OCI-LY7 (cell line): ENCODE measurements at regions not wholly inside any gene's neighbourhood (a gene's known extent, or its start where the extent isn't known, plus 50 kb on each side); places are given as distances from the start of the nearest gene placed in this dataset.

Source experiments
- BruUV-seq: library from RNA; stranded (reverse); fragments of 400-500 nt; replicated peaks from 2 replicates; lab custom pipeline; 2021; lab: Mats Ljungman, UMichigan
- CTCF ChIA-PET: fragments of 300-600 bp; sonication (Branson Sonifier 250); formaldehyde crosslinking; loops from one replicate; lab custom pipeline; 2022; ENCODE audit warnings: antibody characterized with exemption; ENCODE audit not compliant: unreplicated experiment; lab: Charles Lee
- POLR2A ChIA-PET: fragments of 300-600 bp; sonication (Branson Sonifier 250); formaldehyde crosslinking; loops from one replicate; lab custom pipeline; 2022; ENCODE audit warnings: antibody characterized with exemption; lab: Charles Lee
- DNase-seq: peaks from one replicate; pipeline ENCODE4 v3.0.0-alpha.2; 2015; ENCODE audit warnings: low spot score
- H2AFZ ChIP-seq: fragments of 200-600 bp; sonication (generic), shearing (Covaris generic); 2 replicates; pipeline ENCODE4 v1.6.1; 2014; ENCODE audit warnings: mild to moderate bottlenecking, antibody characterized with exemption, low read length, moderate library complexity
- H3K27ac ChIP-seq: fragments of 200-600 bp; sonication (generic); 2 replicates; pipeline ENCODE4 v1.5.1; 2014; ENCODE audit warnings: mixed run types, low read depth, mild to moderate bottlenecking, moderate library complexity, low read length, inconsistent platforms; ENCODE audit not compliant: poor library complexity, severe bottlenecking
- H3K36me3 ChIP-seq: fragments of 200-600 bp; sonication (generic); 2 replicates; pipeline ENCODE4 v1.6.1; 2014; ENCODE audit warnings: mild to moderate bottlenecking, antibody characterized with exemption, low read length, moderate library complexity, mixed read lengths; ENCODE audit not compliant: insufficient read depth
- H3K4me1 ChIP-seq: fragments of 200-600 bp; sonication (generic); 2 replicates; pipeline ENCODE4 v1.5.1; 2014; ENCODE audit warnings: mild to moderate bottlenecking, low read length; ENCODE audit not compliant: insufficient read depth, poor library complexity, severe bottlenecking
- H3K4me2 ChIP-seq: fragments of 200-600 bp; sonication (generic); 2 replicates; pipeline ENCODE4 v1.6.1; 2014; ENCODE audit warnings: mild to moderate bottlenecking, low read length
- H3K4me3 ChIP-seq: fragments of 200-600 bp; sonication (generic); 2 replicates; pipeline ENCODE4 v1.5.1; 2014; ENCODE audit warnings: mild to moderate bottlenecking, low read depth, low read length; ENCODE audit not compliant: poor library complexity, severe bottlenecking
- H3K79me2 ChIP-seq: fragments of 200-600 bp; sonication (generic); 2 replicates; pipeline ENCODE4 v1.6.1; 2016; ENCODE audit warnings: low read depth, mild to moderate bottlenecking, low read length, moderate library complexity, mixed read lengths; ENCODE audit not compliant: insufficient read depth
- H3K9me2 ChIP-seq: fragments of 200-600 bp; sonication (generic); 2 replicates; pipeline ENCODE4 v1.6.1; 2016; ENCODE audit warnings: mild to moderate bottlenecking, low read length, mixed read lengths; ENCODE audit not compliant: insufficient read depth
- H3K9me3 ChIP-seq: fragments of 200-600 bp; sonication (generic); 2 replicates; pipeline ENCODE4 v1.6.1; 2014; ENCODE audit warnings: mild to moderate bottlenecking, mixed run types, low read length, mixed read lengths
- H4K20me1 ChIP-seq: fragments of 200-600 bp; sonication (generic); 2 replicates; pipeline ENCODE4 v1.6.1; 2014; ENCODE audit warnings: mild to moderate bottlenecking, antibody characterized with exemption, low read length, moderate library complexity, mixed read lengths; ENCODE audit not compliant: insufficient read depth
- CTCF ChIP-seq: fragments of 200-600 bp; sonication (generic); conservative IDR thresholded peaks from 2 replicates; pipeline ENCODE4 v1.5.1; 2014; ENCODE audit warnings: mild to moderate bottlenecking, antibody characterized with exemption, low read length, moderate library complexity, mixed read lengths
- EZH2phosphoT487 ChIP-seq: fragments of 200-600 bp; sonication (generic); IDR thresholded peaks from 2 replicates; pipeline ENCODE4 v1.6.1; 2018; ENCODE audit warnings: low read depth, borderline replicate concordance, mild to moderate bottlenecking, mixed run types, antibody characterized with exemption, low read length, moderate library complexity, mixed read lengths
- intact Hi-C: fragments of 100-400 bp; cut with micrococcal nuclease; formaldehyde crosslinking; loops from one replicate; pipeline ENCODE4 v1.10.0; 2022; ENCODE audit not compliant: unreplicated experiment

DNA sequence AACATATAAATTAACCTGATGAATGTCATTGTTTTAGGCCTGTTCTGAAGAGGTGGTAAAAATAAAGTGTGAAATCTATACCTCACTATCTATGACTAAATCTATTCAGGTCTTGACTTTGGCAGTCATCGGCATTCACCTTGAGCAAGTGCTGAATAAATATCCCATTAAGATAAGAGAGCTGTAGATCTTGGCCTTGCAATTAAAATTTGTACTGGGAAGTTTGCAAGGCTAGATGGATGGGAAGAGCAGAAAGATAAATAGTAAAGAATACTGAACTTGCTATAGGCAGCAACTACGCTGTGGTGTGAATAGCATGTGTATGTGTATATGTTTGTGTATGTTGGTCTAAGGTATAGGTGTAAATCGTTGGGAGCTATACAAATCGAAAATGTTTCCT, 325.9 kb upstream of the PRICKLE1 start:
- DNase-seq = no peak
- no peak overlapping the region for H3K4me3 ChIP-seq
- H3K9me3 ChIP-seq = no peaks in the 10 kb centered on the region
- intact Hi-C loops = no loop called here
- ChIA-PET CTCF (no interaction called here), POLR2A (no interaction called here)
- no peaks in the 10 kb centered on the region for H4K20me1 ChIP-seq
- BruUV-seq = no TSS peak
- TF ChIP-seq CTCF = no peak
- no peaks in the 10 kb centered on the region for H3K4me1 ChIP-seq
- no peaks in the 10 kb centered on the region for H3K79me2 ChIP-seq
- H3K4me2 ChIP-seq = no peak overlapping the region
- no peak overlapping the region for H3K27ac ChIP-seq
- H3K36me3 ChIP-seq = no peaks in the 10 kb centered on the region
- H2AFZ ChIP-seq = no peak overlapping the region
- H3K9me2 ChIP-seq = no peaks in the 10 kb centered on the region

DNA sequence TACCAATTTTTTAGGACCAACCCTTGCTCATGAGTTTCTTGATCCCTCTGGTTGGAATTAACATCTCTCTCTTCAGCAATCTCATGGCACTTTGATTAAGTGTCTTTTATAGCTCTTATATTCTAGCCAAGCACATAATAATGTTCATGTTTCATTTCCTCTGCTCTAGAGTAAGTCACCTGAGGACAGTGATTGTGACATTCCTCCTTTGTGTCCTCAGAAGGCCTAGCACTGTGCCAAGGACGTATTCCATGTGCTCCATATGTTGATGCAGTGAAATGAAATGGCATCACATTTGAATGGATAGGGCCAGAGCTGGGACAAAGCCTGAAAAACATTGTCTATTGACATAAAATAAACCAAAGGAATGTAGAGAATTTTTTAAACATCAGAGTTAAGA, 322.8 kb upstream of the PRICKLE1 start:
- DNase-seq = no peak
- H3K9me3 ChIP-seq = no peaks in the 10 kb centered on the region
- POLR2A ChIA-PET = interaction anchor here (0.6 kb wide), 1 partner anchor 236 kb away, joined by 4 read pairs; no protein-coding TSS in a partner anchor
- no peak overlapping the region for H3K4me2 ChIP-seq
- no peaks in the 10 kb centered on the region for H3K4me1 ChIP-seq
- BruUV-seq = no TSS peak
- no peak overlapping the region for H3K4me3 ChIP-seq
- H3K27ac ChIP-seq = no peak overlapping the region
- intact Hi-C loops = no loop called here
- CTCF ChIA-PET = no interaction called here
- no peak overlapping the region for H2AFZ ChIP-seq
- no peaks in the 10 kb centered on the region for H3K36me3 ChIP-seq
- H4K20me1 ChIP-seq = no peaks in the 10 kb centered on the region
- no peaks in the 10 kb centered on the region for H3K79me2 ChIP-seq
- H3K9me2 ChIP-seq = no peaks in the 10 kb centered on the region
- TF ChIP-seq CTCF = no peak
- no peak for TF ChIP-seq EZH2phosphoT487

- Histone ChIP-seq H3K4me2 (no peak overlapping the region), H3K4me3 (no peak overlapping the region), H3K9me2 (no peaks in the 10 kb centered on the region), H3K4me1 (no peaks in the 10 kb centered on the region), H2AFZ (no peak overlapping the region), H3K27ac (no peak overlapping the region), H4K20me1 (no peaks in the 10 kb centered on the region), H3K79me2 (no peaks in the 10 kb centered on the region), H3K36me3 (no peaks in the 10 kb centered on the region), H3K9me3 (no peaks in the 10 kb centered on the region)
- no peak for DNase-seq
- CTCF ChIA-PET = no interaction called here
- TF ChIP-seq EZH2phosphoT487 (no peak), CTCF (no peak)
- no TSS peak for BruUV-seq
- intact Hi-C loops = no loop called here
- POLR2A ChIA-PET = interaction anchor here (0.6 kb wide), 1 partner anchor 618 kb away, joined by 6 read pairs; no protein-coding TSS in a partner anchor
Observed at GRCh38 chr12:42910656-42911055, 321.1 kb upstream of the PRICKLE1 start.
